IMR-90 (cell line): ENCODE measurements at regions not wholly inside any gene's neighbourhood (a gene's known extent, or its start where the extent isn't known, plus 50 kb on each side); places are given as distances from the start of the nearest gene placed in this dataset.

Experiments
- ATAC-seq: fragments of 200-7000 bp; cut with Tn5 transposase; 2 replicates; pipeline ENCODE4 v1.9.1; 2020; ENCODE audit warnings: low read depth, mild to moderate bottlenecking, moderate library complexity
- BruUV-seq: library from RNA; stranded (reverse); fragments of 400-500 nt; replicated peaks from 2 replicates; lab custom pipeline; 2021; lab: Mats Ljungman, UMichigan
- CTCF ChIA-PET: fragments of 300-600 bp; formaldehyde crosslinking; extraction: SDS; loops from one replicate; lab custom pipeline; 2021; ENCODE audit warnings: antibody characterized with exemption; lab: Yijun Ruan, JAX
- POLR2A ChIA-PET: fragments of 300-600 bp; sonication (Branson Sonifier 250); formaldehyde crosslinking; loops from one replicate; lab custom pipeline; 2022; ENCODE audit warnings: antibody characterized with exemption; ENCODE audit not compliant: unreplicated experiment; lab: Charles Lee
- DNase-seq: peaks from one replicate; pipeline ENCODE4 v3.0.0; 2013
- H2AFZ ChIP-seq: replicated peaks from 2 replicates; pipeline ENCODE3; 2013; ENCODE audit warnings: low read length, mild to moderate bottlenecking; ENCODE audit not compliant: poor library complexity
- H2AK5ac ChIP-seq: 2 replicates; pipeline ENCODE4 v1.6.1; 2013; ENCODE audit warnings: low read depth, low read length, inconsistent platforms
- H2AK9ac ChIP-seq: replicated peaks from 2 replicates; pipeline ENCODE3; 2013; ENCODE audit warnings: mild to moderate bottlenecking, low read depth, low read length, moderate library complexity; ENCODE audit not compliant: poor library complexity
- H2BK120ac ChIP-seq: 2 replicates; pipeline ENCODE4 v1.6.1; 2013; ENCODE audit warnings: low read depth, low read length, inconsistent platforms
- H2BK15ac ChIP-seq: 3 replicates; pipeline ENCODE4 v1.6.1; 2013; ENCODE audit warnings: low read depth, low read length, inconsistent platforms
- H2BK20ac ChIP-seq: 2 replicates; pipeline ENCODE4 v1.6.1; 2013; ENCODE audit warnings: low read depth, mild to moderate bottlenecking, inconsistent platforms, low read length, moderate library complexity
- H2BK5ac ChIP-seq: 2 replicates; pipeline ENCODE4 v1.6.1; 2013; ENCODE audit warnings: mild to moderate bottlenecking, low read depth, low read length, inconsistent platforms; ENCODE audit not compliant: poor library complexity, severe bottlenecking
- H3K14ac ChIP-seq: replicated peaks from 2 replicates; pipeline ENCODE4 v1.6.1; 2013; ENCODE audit warnings: low read depth, low read length, inconsistent platforms
- H3K18ac ChIP-seq: 2 replicates; pipeline ENCODE4 v1.6.1; 2013; ENCODE audit warnings: low read depth, low read length, control low read depth
- H3K23ac ChIP-seq: 2 replicates; pipeline ENCODE4 v1.6.1; 2013; ENCODE audit warnings: low read depth, low read length, inconsistent platforms
- H3K27ac ChIP-seq: 2 replicates; pipeline ENCODE4 v1.5.1; 2013; ENCODE audit warnings: mild to moderate bottlenecking, control low read depth, low read length; ENCODE audit not compliant: insufficient read depth
- H3K27me3 ChIP-seq: 2 replicates; pipeline ENCODE4 v1.6.1; 2013; ENCODE audit warnings: low read length; ENCODE audit not compliant: control insufficient read depth, insufficient read depth
- H3K36me3 ChIP-seq: 2 replicates; pipeline ENCODE4 v1.6.1; 2013; ENCODE audit warnings: low read length, mixed read lengths; ENCODE audit not compliant: control insufficient read depth, insufficient read depth
- H3K4ac ChIP-seq: 2 replicates; pipeline ENCODE4 v1.6.1; 2013; ENCODE audit warnings: low read depth, low read length, inconsistent platforms
- H3K4me1 ChIP-seq: 2 replicates; pipeline ENCODE4 v1.6.1; 2013; ENCODE audit warnings: low read length, mixed read lengths; ENCODE audit not compliant: control insufficient read depth, insufficient read depth
- H3K4me2 ChIP-seq: 2 replicates; pipeline ENCODE4 v1.6.1; 2013; ENCODE audit warnings: low read depth, mild to moderate bottlenecking, control low read depth, low read length, moderate library complexity
- H3K4me3 ChIP-seq: 2 replicates; pipeline ENCODE4 v1.5.1; 2013; ENCODE audit warnings: low read depth, mild to moderate bottlenecking, control low read depth, low read length, moderate library complexity; ENCODE audit not compliant: insufficient read depth
- H3K56ac ChIP-seq: 2 replicates; pipeline ENCODE4 v1.6.1; 2013; ENCODE audit warnings: low read length, inconsistent platforms; ENCODE audit not compliant: insufficient read depth; ENCODE audit errors: extremely low read depth
- H3K79me1 ChIP-seq, 2 experiments: 2 replicates each; pipeline ENCODE4 v1.6.1; 2013; ENCODE audit warnings: low read length in 2 of 2, inconsistent platforms in 1 of 2, low read depth in 1 of 2
- H3K9ac ChIP-seq: 2 replicates; pipeline ENCODE4 v1.6.1; 2013; ENCODE audit warnings: low read depth, low read length, control low read depth
- H3K9me1 ChIP-seq: 2 replicates; pipeline ENCODE4 v1.6.1; 2013; ENCODE audit warnings: low read length, inconsistent platforms; ENCODE audit not compliant: insufficient read depth
- H3K9me3 ChIP-seq: 2 replicates; pipeline ENCODE4 v1.6.1; 2013; ENCODE audit warnings: low read length; ENCODE audit not compliant: control insufficient read depth, insufficient read depth
- H4K20me1 ChIP-seq: 2 replicates; pipeline ENCODE4 v1.6.1; 2013; ENCODE audit warnings: low read length, inconsistent platforms; ENCODE audit not compliant: insufficient read depth
- H4K5ac ChIP-seq: 2 replicates; pipeline ENCODE4 v1.6.1; 2013; ENCODE audit warnings: mild to moderate bottlenecking, low read depth, low read length, control low read depth
- H4K8ac ChIP-seq, 2 experiments: 2 replicates each; pipeline ENCODE4 v1.6.1; 2013; ENCODE audit warnings: low read depth in 2 of 2, low read length in 2 of 2, control low read depth in 1 of 2, inconsistent platforms in 1 of 2
- H4K91ac ChIP-seq: 2 replicates; pipeline ENCODE4 v1.6.1; 2013; ENCODE audit warnings: low read depth, low read length, inconsistent platforms; ENCODE audit not compliant: insufficient read depth
- CHD1 ChIP-seq: IDR thresholded peaks from 2 replicates; pipeline ENCODE4 v1.6.1; 2012; ENCODE audit warnings: low read depth, low read length, improper control_type of control experiment
- FOS ChIP-seq: fragments of 150-350 bp; IDR thresholded peaks from 2 replicates; pipeline ENCODE4 v1.6.1; 2016; ENCODE audit warnings: low read depth, low read length
- POLR2A ChIP-seq: IDR thresholded peaks from 2 replicates; pipeline ENCODE4 v1.6.1; 2012; ENCODE audit warnings: mild to moderate bottlenecking, low read depth, low read length
- RCOR1 ChIP-seq: IDR thresholded peaks from 2 replicates; pipeline ENCODE4 v1.6.1; 2012; ENCODE audit warnings: mild to moderate bottlenecking, low read length, improper control_type of control experiment; ENCODE audit not compliant: insufficient replicate concordance
- WGBS, 2 experiments: methylation state at CpG; one replicate each; pipeline versions ENCODE4 v1.1.5 to v1.1.7; 2013; ENCODE audit warnings: missing lambda C conversion rate in 2 of 2; ENCODE audit not compliant: insufficient read length in 1 of 2; ENCODE audit errors: extremely low coverage in 2 of 2; 5-methylcytosine and 5-hydroxymethylcytosine counted together
- dilution Hi-C: fragments of 300-500 bp; cut with HindIII; formaldehyde crosslinking; loops from one replicate; pipeline ENCODE4 v1.14.3; 2018; ENCODE audit warnings: low sequenced_read_pairs; ENCODE audit not compliant: unreplicated experiment
- in situ Hi-C: fragments of 300-500 bp; cut with MboI; formaldehyde crosslinking; loops from 3 replicates; pipeline ENCODE4 v1.14.3; 2019; ENCODE audit warnings: low sequenced_read_pairs, inconsistent platforms, mixed read lengths
- intact Hi-C: fragments of 100-400 bp; cut with micrococcal nuclease; formaldehyde crosslinking; loops from 2 replicates; pipeline ENCODE4 v1.10.0; 2022

- no peak overlapping the region for H3K56ac ChIP-seq
- H4K91ac ChIP-seq, result no peak overlapping the region
- no peaks in the 10 kb centered on the region for H3K27me3 ChIP-seq
- no peak overlapping the region for H2BK15ac ChIP-seq
- ATAC-seq (no peak), DNase-seq (no peak)
- TF ChIP-seq FOS, result no peak
- no peak for TF ChIP-seq POLR2A
- TF ChIP-seq CHD1, result no peak
- no peak for TF ChIP-seq RCOR1
- no peak overlapping the region for H2BK120ac ChIP-seq
- WGBS, 2 experiments, result 0% methylated on average over 1 of the region's 14 CpGs; no CpG with 5 or more reads in 1 of the 2 experiments
- intact Hi-C loops (no loop called here), dilution Hi-C loops (no loop called here), in situ Hi-C loops (no loop called here)
- H2BK5ac ChIP-seq, result no peak overlapping the region
- no peak overlapping the region for H3K18ac ChIP-seq
- H4K8ac ChIP-seq, result no peak overlapping the region
- H2BK20ac ChIP-seq, result no peak overlapping the region
- no peaks in the 10 kb centered on the region for H3K4me1 ChIP-seq
- H4K20me1 ChIP-seq, result no peaks in the 10 kb centered on the region
- H2AK9ac ChIP-seq, result no peak overlapping the region
- H3K9me3 ChIP-seq, result peaks cover 41% of the 10 kb centered on the region
- H3K79me1 ChIP-seq, result no peaks in the 10 kb centered on the region
- H3K9me1 ChIP-seq, result no peaks in the 10 kb centered on the region
- no peak overlapping the region for H3K14ac ChIP-seq
- H3K27ac ChIP-seq, result no peak overlapping the region
- no peak overlapping the region for H3K9ac ChIP-seq
- no peak overlapping the region for H3K4ac ChIP-seq
- H2AK5ac ChIP-seq, result no peak overlapping the region
- no peak overlapping the region for H3K4me2 ChIP-seq
- no peak overlapping the region for H2AFZ ChIP-seq
- BruUV-seq, result no TSS peak
- CTCF ChIA-PET, result no interaction called here
- no peak overlapping the region for H4K5ac ChIP-seq
- POLR2A ChIA-PET, result no interaction called here
- no peak overlapping the region for H3K4me3 ChIP-seq
- H3K36me3 ChIP-seq, result no peaks in the 10 kb centered on the region
- H3K23ac ChIP-seq, result no peak overlapping the region
Observed at GRCh38 chr1:5725855-5726585, 266.2 kb downstream of the NPHP4 start.
